Left cardiac atrium (tissue), 4 donors: ENCODE measurements at regions not wholly inside any gene's neighbourhood (a gene's known extent, or its start where the extent isn't known, plus 50 kb on each side); places are given as distances from the start of the nearest gene placed in this dataset.

ENCODE experiments used
- ATAC-seq, 2 donors: fragments of 200-7000 bp; cut with Tn5 transposase; one replicate each; pipeline ENCODE4 v1.9.1; 2020; ENCODE audit warnings: mild to moderate bottlenecking in 2 of 2, moderate library complexity in 2 of 2
- DNase-seq: peaks from one replicate; pipeline ENCODE4 v3.0.0-alpha.2; 2020
- intact Hi-C, 2 donors: fragments of 100-400 bp; cut with DNase I; formaldehyde crosslinking; loops; one replicate each; pipeline versions ENCODE4 v1.14.1 to v1.15.1; 2022 to 2023
- donor health status: DM: no; HTN: yes; CAD: no.
- donor health status: DM: no; HTN: yes; CAD: no; lungs with severe emphysema.
- donor health status: DM: yes; HTN: yes; CAD: no.
- donor health status: Dilated cardiomyopathy.

GRCh38 chr3:99111235-99111634, 209.7 kb upstream of the DCBLD2 start:
- DNase-seq (no peak), ATAC-seq (no peak)
- intact Hi-C loops, result no loop called here

- ATAC-seq, result no peak
- intact Hi-C loops, result no loop called here
- no peak for DNase-seq
These were observed 208.9 kb upstream of the DCBLD2 start for GRCh38 chr3:99110401-99110800.

GRCh38 chr3:99108508-99108907, 207.0 kb upstream of the DCBLD2 start:
- ATAC-seq (peak; percentile 38 to 93), DNase-seq (no peak)
- intact Hi-C loops, result no loop called here

- intact Hi-C loops, result no loop called here
- no peak for ATAC-seq
- no peak for DNase-seq
These were observed 193.1 kb upstream of the DCBLD2 start for GRCh38 chr3:99094606-99095005.

- ATAC-seq, result no peak
- no peak for DNase-seq
- intact Hi-C loops, result no loop called here
These were observed 185.8 kb upstream of the DCBLD2 start for GRCh38 chr3:99087277-99087676.

GRCh38 chr3:99084826-99085225, 183.3 kb upstream of the DCBLD2 start:
- no peak for ATAC-seq
- no peak for DNase-seq
- intact Hi-C loops, result no loop called here

- DNase-seq (no peak), ATAC-seq (no peak)
- intact Hi-C loops, result no loop called here
These were observed 182.7 kb upstream of the DCBLD2 start for GRCh38 chr3:99084156-99084555.

GRCh38 chr3:99071096-99071495, 169.6 kb upstream of the DCBLD2 start:
- ATAC-seq, result no peak
- DNase-seq, result no peak
- intact Hi-C loops, result no loop called here

GRCh38 chr3:99069973-99070372, 168.5 kb upstream of the DCBLD2 start:
- no peak for DNase-seq
- no peak for ATAC-seq
- intact Hi-C loops, result no loop called here

GRCh38 chr3:99066863-99067262, 165.4 kb upstream of the DCBLD2 start:
- no peak for DNase-seq
- intact Hi-C loops, result no loop called here
- ATAC-seq, result no peak

GRCh38 chr3:99049164-99049563, 147.7 kb upstream of the DCBLD2 start:
- no peak for DNase-seq
- intact Hi-C loops, result no loop called here
- ATAC-seq, result no peak

- no peak for ATAC-seq
- intact Hi-C loops, result no loop called here
These were observed 140.3 kb upstream of the DCBLD2 start for GRCh38 chr3:99041747-99042146.

GRCh38 chr3:99031778-99032177, 130.3 kb upstream of the DCBLD2 start:
- intact Hi-C loops, result no loop called here
- no peak for ATAC-seq
- DNase-seq, result no peak

More at GRCh38 chr3:99041747-99042146, 140.3 kb upstream of the DCBLD2 start:
- no peak for DNase-seq

GRCh38 chr3:99023590-99024192, 122.2 kb upstream of the DCBLD2 start:
- intact Hi-C loops, result loop anchor here (5.0 to 10.0 kb wide), 3 partner anchors 664 to 731 kb away; no protein-coding TSS in a partner anchor
- ATAC-seq (no peak), DNase-seq (no peak)

- ATAC-seq, result no peak
- intact Hi-C loops, result loop anchor here (5.0 to 10.0 kb wide), 3 partner anchors 666 to 733 kb away; no protein-coding TSS in a partner anchor
- no peak for DNase-seq
These were observed 120.0 kb upstream of the DCBLD2 start for GRCh38 chr3:99021466-99021865.

- DNase-seq, result no peak
- intact Hi-C loops, result no loop called here
- ATAC-seq, result no peak
These were observed 115.0 kb upstream of the DCBLD2 start for GRCh38 chr3:99016452-99016851.

- intact Hi-C loops, result no loop called here
- ATAC-seq (no peak), DNase-seq (no peak)
These were observed 112.4 kb upstream of the DCBLD2 start for GRCh38 chr3:99013777-99014315.

GRCh38 chr3:99013077-99013476, 111.6 kb upstream of the DCBLD2 start:
- DNase-seq (no peak), ATAC-seq (no peak)
- intact Hi-C loops, result no loop called here

GRCh38 chr3:99012051-99012450, 110.6 kb upstream of the DCBLD2 start:
- no peak for DNase-seq
- intact Hi-C loops, result no loop called here
- ATAC-seq, result peak; percentile 27 to 43

GRCh38 chr3:99009851-99010250, 108.4 kb upstream of the DCBLD2 start:
- DNase-seq, result no peak
- ATAC-seq, result no peak
- intact Hi-C loops, result loop anchor here in 1 of 2 donors (2.0 kb wide), 1 partner anchor 29 kb away; no protein-coding TSS in a partner anchor

GRCh38 chr3:99006686-99007085, 105.2 kb upstream of the DCBLD2 start:
- intact Hi-C loops, result no loop called here
- no peak for DNase-seq
- no peak for ATAC-seq
